Keratinocyte (primary cell): ENCODE measurements at regions not wholly inside any gene's neighbourhood (a gene's known extent, or its start where the extent isn't known, plus 50 kb on each side); places are given as distances from the start of the nearest gene placed in this dataset.

ENCODE experiments used
- EZH2 ChIP-seq: IDR thresholded peaks from one replicate; pipeline ENCODE4 v1.6.1; 2012; ENCODE audit warnings: inconsistent platforms, mild to moderate bottlenecking, low read length, moderate library complexity
- TF ChIP-seq, protein P1 (sequence below), 3 experiments: IDR thresholded peaks in 1 of 3; conservative IDR thresholded peaks in 1 of 3; optimal IDR thresholded peaks in 1 of 3; 2 replicates in 2 of 3; 3 replicates in 1 of 3; pipeline versions ENCODE3 to v1.5.1; 2011; ENCODE audit warnings: low read length in 3 of 3, mild to moderate bottlenecking in 3 of 3, moderate library complexity in 2 of 3, control low read depth in 1 of 3, inconsistent platforms in 1 of 3; ENCODE audit not compliant: insufficient read depth in 2 of 3; ENCODE audit errors: extremely low read depth in 1 of 3

- TF ChIP-seq EZH2, result no peak
- TF ChIP-seq, protein P1, sequence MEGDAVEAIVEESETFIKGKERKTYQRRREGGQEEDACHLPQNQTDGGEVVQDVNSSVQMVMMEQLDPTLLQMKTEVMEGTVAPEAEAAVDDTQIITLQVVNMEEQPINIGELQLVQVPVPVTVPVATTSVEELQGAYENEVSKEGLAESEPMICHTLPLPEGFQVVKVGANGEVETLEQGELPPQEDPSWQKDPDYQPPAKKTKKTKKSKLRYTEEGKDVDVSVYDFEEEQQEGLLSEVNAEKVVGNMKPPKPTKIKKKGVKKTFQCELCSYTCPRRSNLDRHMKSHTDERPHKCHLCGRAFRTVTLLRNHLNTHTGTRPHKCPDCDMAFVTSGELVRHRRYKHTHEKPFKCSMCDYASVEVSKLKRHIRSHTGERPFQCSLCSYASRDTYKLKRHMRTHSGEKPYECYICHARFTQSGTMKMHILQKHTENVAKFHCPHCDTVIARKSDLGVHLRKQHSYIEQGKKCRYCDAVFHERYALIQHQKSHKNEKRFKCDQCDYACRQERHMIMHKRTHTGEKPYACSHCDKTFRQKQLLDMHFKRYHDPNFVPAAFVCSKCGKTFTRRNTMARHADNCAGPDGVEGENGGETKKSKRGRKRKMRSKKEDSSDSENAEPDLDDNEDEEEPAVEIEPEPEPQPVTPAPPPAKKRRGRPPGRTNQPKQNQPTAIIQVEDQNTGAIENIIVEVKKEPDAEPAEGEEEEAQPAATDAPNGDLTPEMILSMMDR (optimal IDR thresholded peaks at IDR 0.05 in 1 of 3, IDR thresholded peaks at IDR 0.05 in 1 of 3, conservative IDR thresholded peaks at IDR 0.05 in 1 of 3; ENCODE audit: extremely low read depth in 1 of 3, insufficient read depth in 2 of 3, low read length in 3 of 3), result no peak
These were observed 190.3 kb downstream of the SLITRK1 start for GRCh38 chr13:83691966-83692365.
